Sigmoid colon (tissue), 4 donors: ENCODE measurements at regions not wholly inside any gene's neighbourhood (a gene's known extent, or its start where the extent isn't known, plus 50 kb on each side); places are given as distances from the start of the nearest gene placed in this dataset.

Source experiments
- EP300 ChIP-seq, 4 donors: sonication (generic); formaldehyde crosslinking; IDR thresholded peaks; one replicate each; pipeline ENCODE4 v1.6.1; 2017; ENCODE audit warnings: antibody characterized with exemption in 4 of 4
- TF ChIP-seq, protein P1 (sequence below), 4 experiments: fragments of 450-650 bp in 3 of 4; fragments of 200-600 bp in 1 of 4; IDR thresholded peaks; one replicate each; pipeline ENCODE4 v1.5.1; 2016 to 2019; ENCODE audit warnings: antibody characterized with exemption in 4 of 4, mild to moderate bottlenecking in 3 of 4, moderate library complexity in 2 of 4

DNA sequence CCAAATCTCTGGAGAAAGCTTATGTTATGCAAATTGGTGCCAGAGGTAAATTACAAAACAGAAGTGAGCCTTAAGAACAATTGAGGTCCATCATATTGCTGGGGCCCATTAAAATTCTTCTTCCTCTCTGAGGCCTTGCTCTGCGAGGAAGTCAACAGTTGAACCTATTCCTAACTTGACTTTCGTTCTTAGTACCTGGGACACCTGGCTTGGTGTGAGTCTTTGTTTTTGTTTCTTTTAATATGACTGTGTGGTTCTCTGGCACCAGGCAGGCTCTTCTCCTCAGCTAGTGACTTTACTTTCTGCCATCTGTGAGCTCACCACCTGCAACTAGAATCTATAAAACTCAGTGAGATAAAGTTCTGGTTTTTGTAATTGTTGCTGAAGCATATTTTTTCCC is 120.4 kb downstream of the CBLN1 start:
- TF ChIP-seq, protein P1, sequence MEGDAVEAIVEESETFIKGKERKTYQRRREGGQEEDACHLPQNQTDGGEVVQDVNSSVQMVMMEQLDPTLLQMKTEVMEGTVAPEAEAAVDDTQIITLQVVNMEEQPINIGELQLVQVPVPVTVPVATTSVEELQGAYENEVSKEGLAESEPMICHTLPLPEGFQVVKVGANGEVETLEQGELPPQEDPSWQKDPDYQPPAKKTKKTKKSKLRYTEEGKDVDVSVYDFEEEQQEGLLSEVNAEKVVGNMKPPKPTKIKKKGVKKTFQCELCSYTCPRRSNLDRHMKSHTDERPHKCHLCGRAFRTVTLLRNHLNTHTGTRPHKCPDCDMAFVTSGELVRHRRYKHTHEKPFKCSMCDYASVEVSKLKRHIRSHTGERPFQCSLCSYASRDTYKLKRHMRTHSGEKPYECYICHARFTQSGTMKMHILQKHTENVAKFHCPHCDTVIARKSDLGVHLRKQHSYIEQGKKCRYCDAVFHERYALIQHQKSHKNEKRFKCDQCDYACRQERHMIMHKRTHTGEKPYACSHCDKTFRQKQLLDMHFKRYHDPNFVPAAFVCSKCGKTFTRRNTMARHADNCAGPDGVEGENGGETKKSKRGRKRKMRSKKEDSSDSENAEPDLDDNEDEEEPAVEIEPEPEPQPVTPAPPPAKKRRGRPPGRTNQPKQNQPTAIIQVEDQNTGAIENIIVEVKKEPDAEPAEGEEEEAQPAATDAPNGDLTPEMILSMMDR (IDR thresholded peaks at IDR 0.05): no peak
- TF ChIP-seq EP300 (IDR thresholded peaks at IDR 0.05): no peak
